ENCODE measurements at regions not wholly inside any gene's neighbourhood (a gene's known extent, or its start where the extent isn't known, plus 50 kb on each side); places are given as distances from the start of the nearest gene placed in this dataset.

DNA sequence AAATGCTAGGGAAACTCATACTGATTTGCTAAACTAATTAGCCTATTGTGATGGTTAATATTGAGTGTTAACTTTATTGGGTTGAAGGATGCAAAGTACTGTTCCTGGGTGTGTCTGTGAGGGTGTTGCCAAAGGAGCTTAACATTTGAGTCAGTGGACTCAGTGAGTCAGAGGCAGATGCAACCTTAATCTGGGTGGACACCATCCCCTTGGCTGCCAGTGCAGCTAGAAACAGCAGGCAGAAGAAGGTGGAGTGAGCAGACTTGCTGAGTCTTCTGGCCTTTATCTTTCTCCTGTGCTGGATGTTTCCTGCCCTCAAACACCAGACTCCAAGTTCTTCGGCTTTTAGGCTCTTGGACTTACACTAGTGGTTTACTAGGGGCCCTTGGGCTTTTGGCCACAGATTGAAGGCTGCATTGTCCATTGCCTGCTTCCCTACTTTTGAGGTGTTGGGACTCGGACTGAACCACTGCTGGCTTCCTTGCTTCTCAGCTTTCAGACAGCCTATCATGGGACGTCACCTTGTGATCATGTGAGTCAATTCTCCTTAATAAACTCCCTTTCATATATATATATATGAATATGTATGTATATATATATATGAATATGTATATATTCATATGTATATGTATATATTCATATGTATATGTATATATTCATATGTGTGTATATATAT is 69.7 kb downstream of the RPRM start:
- TF ChIP-seq, protein P1, sequence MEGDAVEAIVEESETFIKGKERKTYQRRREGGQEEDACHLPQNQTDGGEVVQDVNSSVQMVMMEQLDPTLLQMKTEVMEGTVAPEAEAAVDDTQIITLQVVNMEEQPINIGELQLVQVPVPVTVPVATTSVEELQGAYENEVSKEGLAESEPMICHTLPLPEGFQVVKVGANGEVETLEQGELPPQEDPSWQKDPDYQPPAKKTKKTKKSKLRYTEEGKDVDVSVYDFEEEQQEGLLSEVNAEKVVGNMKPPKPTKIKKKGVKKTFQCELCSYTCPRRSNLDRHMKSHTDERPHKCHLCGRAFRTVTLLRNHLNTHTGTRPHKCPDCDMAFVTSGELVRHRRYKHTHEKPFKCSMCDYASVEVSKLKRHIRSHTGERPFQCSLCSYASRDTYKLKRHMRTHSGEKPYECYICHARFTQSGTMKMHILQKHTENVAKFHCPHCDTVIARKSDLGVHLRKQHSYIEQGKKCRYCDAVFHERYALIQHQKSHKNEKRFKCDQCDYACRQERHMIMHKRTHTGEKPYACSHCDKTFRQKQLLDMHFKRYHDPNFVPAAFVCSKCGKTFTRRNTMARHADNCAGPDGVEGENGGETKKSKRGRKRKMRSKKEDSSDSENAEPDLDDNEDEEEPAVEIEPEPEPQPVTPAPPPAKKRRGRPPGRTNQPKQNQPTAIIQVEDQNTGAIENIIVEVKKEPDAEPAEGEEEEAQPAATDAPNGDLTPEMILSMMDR (IDR thresholded peaks at IDR 0.05): no peak
- no peak for TF ChIP-seq POLR2AphosphoS5 (IDR thresholded peaks at IDR 0.05)
